HepG2 (cell line): ENCODE measurements at regions not wholly inside any gene's neighbourhood (a gene's known extent, or its start where the extent isn't known, plus 50 kb on each side); places are given as distances from the start of the nearest gene placed in this dataset.

Experiments
- CHD2 ChIP-seq: IDR thresholded peaks from 2 replicates; pipeline ENCODE4 v1.6.1; 2011; ENCODE audit warnings: low read depth, low read length, improper control_type of control experiment
- CREB3 ChIP-seq: sonication (generic); formaldehyde crosslinking; IDR thresholded peaks from 2 replicates; pipeline ENCODE4 v1.5.0; 2020; ENCODE audit warnings: missing genetic modification reagents
- ETV5 ChIP-seq: IDR thresholded peaks from 2 replicates; pipeline ENCODE4 v1.6.1; 2018; ENCODE audit warnings: missing biosample characterization, missing genetic modification reagents, inconsistent platforms, borderline replicate concordance
- FOXP1 ChIP-seq, 2 experiments: fragments of 450-650 bp in 1 of 2; IDR thresholded peaks; 2 replicates each; pipeline ENCODE4 v1.6.1; 2017 to 2018; ENCODE audit warnings: antibody characterized with exemption in 1 of 2
- GATAD1 ChIP-seq: IDR thresholded peaks from 2 replicates; pipeline ENCODE4 v1.6.1; 2016; ENCODE audit warnings: missing genetic modification reagents, missing compliant biosample characterization
- GLMP ChIP-seq: sonication (generic); formaldehyde crosslinking; IDR thresholded peaks from 2 replicates; pipeline ENCODE4 v1.9.0; 2021; ENCODE audit warnings: missing genetic modification reagents, mild to moderate bottlenecking, borderline replicate concordance
- HHEX ChIP-seq: IDR thresholded peaks from 2 replicates; pipeline ENCODE4 v1.6.1; 2016; ENCODE audit warnings: control low read depth
- HNF4G ChIP-seq, 2 experiments: sonication (generic) in 1 of 2; formaldehyde crosslinking in 1 of 2; IDR thresholded peaks; 2 replicates each; pipeline versions ENCODE4 v1.4.0 to v1.6.1; 2011 to 2020; ENCODE audit warnings: borderline replicate concordance in 2 of 2, low read depth in 2 of 2, mild to moderate bottlenecking in 2 of 2, low read length in 1 of 2, missing genetic modification reagents in 1 of 2, moderate library complexity in 1 of 2
- KAT7 ChIP-seq: IDR thresholded peaks from 2 replicates; pipeline ENCODE4 v1.6.1; 2018; ENCODE audit warnings: borderline replicate concordance, missing compliant biosample characterization
- KDM5B ChIP-seq: sonication (generic); formaldehyde crosslinking; IDR thresholded peaks from 2 replicates; pipeline ENCODE4 v1.4.0; 2020; ENCODE audit warnings: missing genetic modification reagents, mild to moderate bottlenecking, borderline replicate concordance
- MAFG ChIP-seq: sonication (generic); formaldehyde crosslinking; IDR thresholded peaks from 2 replicates; pipeline ENCODE4 v1.5.1; 2020; ENCODE audit warnings: mild to moderate bottlenecking, missing genetic modification reagents
- NFE2 ChIP-seq: sonication (generic); formaldehyde crosslinking; IDR thresholded peaks from 2 replicates; pipeline ENCODE4 v1.4.0; 2020; ENCODE audit warnings: missing genetic modification reagents
- POGZ ChIP-seq: sonication (generic); formaldehyde crosslinking; IDR thresholded peaks from 2 replicates; pipeline ENCODE4 v1.4.0; 2020; ENCODE audit warnings: mild to moderate bottlenecking, missing genetic modification reagents
- POLR2AphosphoS2 ChIP-seq: IDR thresholded peaks from 2 replicates; pipeline ENCODE4 v1.6.1; 2011; ENCODE audit warnings: low read depth, low read length, improper control_type of control experiment
- YEATS4 ChIP-seq: sonication (generic); formaldehyde crosslinking; IDR thresholded peaks from 2 replicates; pipeline ENCODE4 v1.4.0; 2020; ENCODE audit warnings: missing genetic modification reagents, borderline replicate concordance
- YY1 ChIP-seq: IDR thresholded peaks from 2 replicates; pipeline ENCODE4 v1.6.1; 2011; ENCODE audit warnings: low read length, low read depth, moderate library complexity, mild to moderate bottlenecking; ENCODE audit not compliant: insufficient read depth, insufficient replicate concordance
- ZBTB7A ChIP-seq: sonication (generic); formaldehyde crosslinking; IDR thresholded peaks from 2 replicates; pipeline ENCODE4 v1.8.0; 2022; ENCODE audit warnings: mild to moderate bottlenecking, missing genetic modification reagents
- ZNF232 ChIP-seq: sonication (generic); formaldehyde crosslinking; IDR thresholded peaks from 2 replicates; pipeline ENCODE4 v1.4.0; 2020; ENCODE audit warnings: missing genetic modification reagents, borderline replicate concordance
- ZNF329 ChIP-seq: sonication (generic); formaldehyde crosslinking; IDR thresholded peaks from 2 replicates; pipeline ENCODE4 v1.9.0; 2021; ENCODE audit warnings: low read depth, mild to moderate bottlenecking, missing genetic modification reagents
- ZNF441 ChIP-seq: sonication (generic); formaldehyde crosslinking; IDR thresholded peaks from 2 replicates; pipeline ENCODE4 v1.7.0; 2021; ENCODE audit warnings: missing genetic modification reagents, borderline replicate concordance
- ZNF572 ChIP-seq: sonication (generic); formaldehyde crosslinking; IDR thresholded peaks from 2 replicates; pipeline ENCODE4 v1.5.1; 2020; ENCODE audit warnings: mild to moderate bottlenecking, missing genetic modification reagents
- ZNF644 ChIP-seq: IDR thresholded peaks from 2 replicates; pipeline ENCODE4 v1.6.1; 2016; ENCODE audit warnings: low read depth
- ZNF878 ChIP-seq: sonication (generic); formaldehyde crosslinking; IDR thresholded peaks from 2 replicates; pipeline ENCODE4 v1.8.1; 2023; ENCODE audit warnings: mild to moderate bottlenecking, missing genetic modification reagents, moderate library complexity
- ZSCAN21 ChIP-seq: sonication (generic); formaldehyde crosslinking; IDR thresholded peaks from 2 replicates; pipeline ENCODE4 v1.8.0; 2022; ENCODE audit warnings: mild to moderate bottlenecking, missing genetic modification reagents, moderate library complexity, borderline replicate concordance
- TF ChIP-seq, protein P1 (sequence below): sonication (generic); formaldehyde crosslinking; IDR thresholded peaks from 2 replicates; pipeline ENCODE4 v1.8.0; 2022; ENCODE audit warnings: missing genetic modification reagents, mild to moderate bottlenecking, borderline replicate concordance

DNA sequence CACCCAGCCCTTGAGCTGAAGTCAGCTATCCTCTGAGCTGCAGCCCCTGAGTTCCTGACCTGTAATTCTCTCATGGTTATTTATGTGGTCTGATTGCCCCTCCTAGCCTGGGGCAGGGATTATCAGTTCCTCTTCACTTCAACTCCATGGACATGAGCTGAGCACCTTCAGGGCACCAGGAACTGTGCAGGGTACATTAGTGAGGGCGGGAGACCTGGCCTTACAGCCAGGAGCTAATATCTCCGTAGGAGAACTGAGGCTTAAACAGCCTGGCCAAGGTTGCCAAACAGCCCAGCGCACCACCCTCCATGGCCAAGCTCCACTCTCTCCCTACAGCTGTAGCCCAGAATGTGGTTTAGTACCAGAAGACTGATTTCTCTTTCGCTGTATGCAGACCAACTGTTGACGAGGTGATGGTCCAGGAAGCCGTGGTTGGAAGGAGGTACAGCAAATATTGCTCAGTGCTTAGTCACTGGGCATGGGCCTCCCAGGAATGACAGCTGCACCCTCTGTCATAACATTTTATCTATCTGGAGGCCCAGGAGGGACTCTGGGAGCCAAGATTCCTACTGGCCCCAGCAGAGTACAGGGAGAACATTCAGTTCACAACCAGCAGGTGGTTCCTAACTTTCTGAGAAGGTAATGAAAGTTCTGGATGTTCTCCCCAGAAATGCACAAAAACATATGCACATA is 228.7 kb upstream of the SIX2 start (continued):
- TF ChIP-seq CREB3 (CRISPR knock-in tag) (no peak), ZSCAN21 (no peak), NFE2 (CRISPR knock-in tag) (peak; percentile 87), ZNF878 (no peak), KDM5B (CRISPR knock-in tag) (no peak), GATAD1 (CRISPR knock-in tag) (0 out of 2 replicates have a peak, but pooled peaks have one; percentile 16), YEATS4 (CRISPR knock-in tag) (no peak), ZBTB7A (CRISPR knock-in tag) (no peak), ZNF441 (CRISPR knock-in tag) (no peak), KAT7 (CRISPR knock-in tag) (no peak), CHD2 (no peak), ZNF329 (CRISPR knock-in tag) (no peak), YY1 (no peak), HHEX (CRISPR knock-in tag) (no peak), POLR2AphosphoS2 (no peak), FOXP1 (IDR thresholded peaks at IDR 0.05) (no peak), FOXP1 (CRISPR knock-in tag; IDR thresholded peaks at IDR 0.05) (peak; percentile 9; the same call in 1 of the 2 replicates), ZNF572 (CRISPR knock-in tag) (no peak), GLMP (CRISPR knock-in tag) (no peak), ZNF232 (CRISPR knock-in tag) (no peak), ETV5 (peak; percentile 59; the same call in 1 of the 2 replicates), HNF4G (IDR thresholded peaks at IDR 0.05; ENCODE audit: borderline replicate concordance, low read depth, low read length) (no peak), HNF4G (CRISPR knock-in tag; IDR thresholded peaks at IDR 0.05; ENCODE audit: borderline replicate concordance, low read depth) (no peak), MAFG (CRISPR knock-in tag) (no peak), POGZ (CRISPR knock-in tag) (no peak), ZNF644 (CRISPR knock-in tag) (peak; percentile 80)
- TF ChIP-seq, protein P1, sequence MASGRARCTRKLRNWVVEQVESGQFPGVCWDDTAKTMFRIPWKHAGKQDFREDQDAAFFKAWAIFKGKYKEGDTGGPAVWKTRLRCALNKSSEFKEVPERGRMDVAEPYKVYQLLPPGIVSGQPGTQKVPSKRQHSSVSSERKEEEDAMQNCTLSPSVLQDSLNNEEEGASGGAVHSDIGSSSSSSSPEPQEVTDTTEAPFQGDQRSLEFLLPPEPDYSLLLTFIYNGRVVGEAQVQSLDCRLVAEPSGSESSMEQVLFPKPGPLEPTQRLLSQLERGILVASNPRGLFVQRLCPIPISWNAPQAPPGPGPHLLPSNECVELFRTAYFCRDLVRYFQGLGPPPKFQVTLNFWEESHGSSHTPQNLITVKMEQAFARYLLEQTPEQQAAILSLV (CRISPR knock-in tag): no peak
